ENCODE measurements at regions not wholly inside any gene's neighbourhood (a gene's known extent, or its start where the extent isn't known, plus 50 kb on each side); places are given as distances from the start of the nearest gene placed in this dataset.

- no peak for DNase-seq (ENCODE audit: low spot score)
- TF ChIP-seq CTCF (IDR thresholded peaks at IDR 0.05; ENCODE audit: extremely low read depth, missing control alignments), result no peak
These were observed 170.4 kb upstream of the BCOR start for GRCh38 chrX:40268188-40268520.

GRCh38 chrX:40267334-40268187, 169.8 kb upstream of the BCOR start:
- peak; percentile 29 for DNase-seq (ENCODE audit: low spot score)
- no peak for TF ChIP-seq CTCF (IDR thresholded peaks at IDR 0.05; ENCODE audit: extremely low read depth, missing control alignments)

- peak; percentile 25 for TF ChIP-seq CTCF (IDR thresholded peaks at IDR 0.05; ENCODE audit: extremely low read depth, missing control alignments)
- peak; percentile 42 for DNase-seq (ENCODE audit: low spot score)
These were observed 169.0 kb upstream of the BCOR start for GRCh38 chrX:40266490-40267333.

GRCh38 chrX:40265936-40266335, 168.2 kb upstream of the BCOR start:
- no peak for DNase-seq (ENCODE audit: low spot score)

GRCh38 chrX:40263014-40263560, 165.3 kb upstream of the BCOR start:
- DNase-seq (ENCODE audit: low spot score), result no peak
- TF ChIP-seq CTCF (IDR thresholded peaks at IDR 0.05; ENCODE audit: extremely low read depth, missing control alignments), result no peak

More at GRCh38 chrX:40265936-40266335, 168.2 kb upstream of the BCOR start:
- TF ChIP-seq CTCF (IDR thresholded peaks at IDR 0.05; ENCODE audit: extremely low read depth, missing control alignments), result no peak

GRCh38 chrX:40262157-40263013, 164.6 kb upstream of the BCOR start:
- DNase-seq (ENCODE audit: low spot score), result no peak
- no peak for TF ChIP-seq CTCF (IDR thresholded peaks at IDR 0.05; ENCODE audit: extremely low read depth, missing control alignments)

Measured in GM20000 (cell line).